Erythroblast (primary cell): ENCODE measurements at regions not wholly inside any gene's neighbourhood (a gene's known extent, or its start where the extent isn't known, plus 50 kb on each side); places are given as distances from the start of the nearest gene placed in this dataset.
A peak's percentile ranks its signal among the peaks of the same experiment; 100 is the strongest.

Experiments used
- DNase-seq, 2 experiments: peaks; one replicate each; lab custom pipeline; 2025; lab: John Stamatoyannopoulos, UW
- GATA1 ChIP-seq: IDR thresholded peaks from 2 replicates; pipeline ENCODE4 v1.6.1; 2011; ENCODE audit warnings: low read depth, mild to moderate bottlenecking, control low read depth, low read length, moderate library complexity
- POLR2A ChIP-seq: IDR thresholded peaks from 2 replicates; pipeline ENCODE4 v1.6.1; 2011; ENCODE audit warnings: mild to moderate bottlenecking, low read length

DNA sequence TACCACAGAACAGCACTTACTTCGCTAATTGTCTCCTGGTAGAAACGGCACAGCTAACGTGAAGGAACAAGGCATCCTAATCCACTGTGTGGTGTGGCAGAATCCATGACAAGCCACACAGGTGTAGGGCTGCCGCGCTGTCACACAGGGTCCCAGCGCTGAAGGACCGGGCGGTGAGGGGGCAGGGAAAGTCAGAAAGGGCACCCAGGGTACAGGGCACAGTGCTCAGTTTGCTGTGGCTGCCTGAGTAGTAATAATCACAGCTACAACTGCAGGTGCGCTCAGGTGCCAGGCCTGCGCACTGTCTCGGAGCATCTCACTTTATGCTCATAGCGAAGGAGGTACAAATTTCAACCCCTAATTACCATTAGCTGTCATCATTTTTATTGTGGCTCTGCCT lies 55.2 kb upstream of the CAB39 start:
- DNase-seq, result no peak
- TF ChIP-seq GATA1 (no peak), POLR2A (no peak)

DNA sequence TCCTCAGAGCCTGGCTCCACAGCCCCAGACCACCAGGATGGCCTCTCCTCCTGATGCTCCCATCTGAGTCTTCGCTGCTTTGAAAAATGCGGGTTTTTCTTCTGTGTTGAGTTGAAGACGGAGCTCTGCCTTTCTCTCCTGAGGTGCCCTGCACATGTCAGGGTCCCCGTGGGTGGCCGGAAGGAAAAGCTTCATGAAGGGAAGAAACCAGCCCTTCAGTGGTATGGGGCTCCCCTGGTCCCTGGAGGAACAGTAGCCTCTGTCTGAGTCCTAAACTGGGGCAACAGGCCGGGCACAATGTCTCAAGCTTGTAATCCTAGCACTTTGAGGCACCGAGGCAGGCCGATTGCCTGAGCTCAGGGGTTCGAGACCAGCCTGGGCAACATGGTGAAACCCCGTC lies 54.7 kb upstream of the CAB39 start:
- no peak for TF ChIP-seq GATA1
- TF ChIP-seq POLR2A, result no peak
- DNase-seq, result no peak

DNA sequence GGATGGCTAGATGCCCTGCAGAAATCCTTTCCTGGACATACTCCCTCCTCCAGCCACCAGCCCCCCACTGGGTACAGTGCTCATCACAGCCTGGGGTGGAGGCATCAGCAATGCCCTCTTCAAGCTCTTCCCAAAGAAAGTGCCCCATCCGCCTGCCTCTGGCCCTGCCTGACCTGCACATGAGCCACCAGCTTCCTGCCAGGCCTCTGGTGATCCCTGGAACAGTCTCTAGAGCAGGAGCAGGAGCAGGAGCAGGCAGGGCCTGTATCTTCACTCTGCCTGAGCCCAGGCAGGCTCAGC lies 54.1 kb upstream of the CAB39 start:
- DNase-seq, result no peak
- TF ChIP-seq GATA1 (no peak), POLR2A (no peak)

DNA sequence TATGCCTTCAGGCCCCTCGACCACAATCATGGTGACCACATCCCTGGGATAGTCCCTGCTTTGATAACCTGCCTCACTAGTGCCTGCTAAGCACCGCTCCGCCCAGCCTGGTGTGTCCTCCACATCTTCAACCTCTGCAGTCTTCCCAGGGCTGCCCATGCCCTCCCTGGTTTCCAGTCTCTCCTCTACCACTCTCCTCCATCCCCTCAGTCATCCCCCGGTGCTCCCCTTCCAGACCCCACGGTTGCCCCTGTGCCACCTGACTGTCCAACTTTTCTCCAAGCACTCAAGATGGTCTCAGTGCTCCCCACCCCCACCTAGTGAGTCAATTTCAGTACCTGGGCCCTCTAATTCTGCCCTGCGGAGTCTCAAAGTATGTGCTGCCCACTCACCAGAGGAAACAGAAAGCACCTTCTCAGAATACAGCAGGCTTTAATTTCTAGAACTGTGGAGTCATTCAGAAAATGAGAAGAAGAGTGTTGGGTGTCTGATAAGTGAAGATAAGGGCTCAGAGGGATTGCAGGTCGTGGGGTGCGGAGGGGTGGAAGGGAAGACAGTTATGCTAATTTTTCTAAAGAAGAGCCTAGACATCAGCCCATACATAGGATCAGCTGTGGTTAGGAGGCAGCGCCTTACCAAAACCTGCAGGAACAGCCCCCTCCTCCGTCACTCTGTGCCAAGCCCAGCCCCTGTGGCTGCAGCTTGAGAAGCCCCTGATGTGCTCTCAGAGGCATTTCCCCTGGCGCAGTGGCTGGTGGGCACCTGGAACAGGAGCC lies 53.6 kb upstream of the CAB39 start:
- peak; percentile 92 to 96 for DNase-seq
- TF ChIP-seq GATA1 (peak; percentile 44), POLR2A (peak; percentile 92)

DNA sequence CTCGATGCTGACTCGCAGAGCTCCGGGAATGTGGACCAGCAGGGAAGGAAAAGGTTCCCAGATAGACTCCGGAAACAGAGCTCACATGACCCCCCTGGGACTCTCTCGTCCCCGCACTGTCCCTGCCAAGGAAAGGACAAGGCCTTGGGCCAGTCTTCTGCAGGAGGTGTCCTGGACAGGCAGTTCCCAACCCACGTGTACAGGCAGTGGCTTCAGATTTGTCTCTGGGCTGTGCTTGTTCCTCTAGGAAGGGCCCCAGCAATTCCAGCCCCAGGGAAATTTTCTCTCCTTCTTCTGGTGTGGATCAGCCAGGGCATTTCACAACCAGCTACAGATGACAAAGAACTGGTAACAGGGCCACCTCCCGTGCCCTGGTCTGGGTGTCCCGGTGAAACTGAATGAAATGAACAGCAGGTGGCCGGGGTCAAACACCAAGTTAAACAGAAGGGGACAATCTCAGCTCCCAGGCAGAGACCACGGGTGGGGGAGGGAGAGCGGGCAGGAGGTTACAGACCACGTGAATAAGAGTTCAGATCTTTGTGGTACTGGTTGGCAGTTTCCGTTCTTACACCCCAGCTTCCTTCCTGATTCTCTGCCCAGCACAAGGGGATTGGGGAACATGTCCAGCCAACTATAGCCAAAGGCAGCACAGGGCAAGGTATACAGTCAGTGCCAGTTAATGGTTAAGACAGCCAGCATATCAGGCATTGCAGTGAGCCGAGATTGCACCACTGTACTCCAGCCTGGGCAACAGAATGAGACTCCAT lies 52.2 kb upstream of the CAB39 start:
- peak; percentile 37 to 43 for DNase-seq
- TF ChIP-seq POLR2A (no peak), GATA1 (no peak)

DNA sequence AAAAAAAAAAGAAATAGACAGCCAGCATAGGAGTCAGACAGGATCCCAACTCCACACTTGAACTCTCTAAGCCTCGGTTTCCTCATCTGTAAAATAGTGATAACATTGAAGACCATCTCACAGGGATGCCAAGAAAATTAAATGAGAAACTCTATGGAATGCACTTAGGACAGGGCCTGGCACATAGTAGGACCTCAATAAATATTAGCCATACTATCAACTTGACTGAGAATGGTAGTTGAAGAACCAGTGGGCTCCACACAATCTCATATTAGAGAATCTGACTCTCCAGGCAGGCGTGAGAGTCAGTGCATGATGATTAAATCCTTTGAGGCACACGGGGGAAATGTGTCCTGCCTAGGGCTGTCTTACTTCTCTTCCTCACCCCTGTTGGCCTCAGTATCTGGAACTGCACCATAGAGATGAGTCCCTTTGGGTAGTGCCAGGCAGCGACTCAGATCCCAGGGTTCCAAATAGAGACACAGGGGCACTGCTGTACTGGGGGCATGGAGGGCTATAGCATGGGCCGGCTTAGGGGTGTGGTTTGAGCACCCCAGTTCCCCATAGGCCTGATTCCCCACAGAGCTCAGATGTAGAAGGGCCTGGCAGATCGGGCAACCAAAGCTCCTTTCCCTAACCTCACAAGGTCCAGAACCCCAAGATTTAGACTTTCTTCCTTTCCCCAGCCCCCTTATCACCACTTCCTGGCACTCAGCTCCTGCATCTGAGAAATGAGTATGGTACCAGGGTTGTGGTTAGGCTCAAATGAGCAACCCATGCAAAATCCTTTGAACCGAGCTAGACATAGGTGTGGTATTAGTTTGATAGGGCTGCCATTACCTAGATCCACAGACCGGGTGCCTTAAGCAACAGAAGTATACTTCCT lies 51.3 kb upstream of the CAB39 start:
- TF ChIP-seq POLR2A (no peak), GATA1 (no peak)
- DNase-seq, result peak; percentile 22 to 26
